ENCODE measurements at regions not wholly inside any gene's neighbourhood (a gene's known extent, or its start where the extent isn't known, plus 50 kb on each side); places are given as distances from the start of the nearest gene placed in this dataset.
A peak's percentile ranks its signal among the peaks of the same experiment; 100 is the strongest.

- DNase-seq (ENCODE audit: low spot score) = no peak
Observed at GRCh38 chr5:72005671-72006070, 101.6 kb upstream of the MAP1B start.

- no peak for DNase-seq (ENCODE audit: low spot score)
Observed at GRCh38 chr5:72006361-72006760, 100.9 kb upstream of the MAP1B start.

GRCh38 chr5:72007336-72008111, 99.8 kb upstream of the MAP1B start:
- no peak for DNase-seq (ENCODE audit: low spot score)

- no peak for DNase-seq (ENCODE audit: low spot score)
Observed at GRCh38 chr5:72009280-72009679, 98.0 kb upstream of the MAP1B start.

- DNase-seq (ENCODE audit: low spot score) = no peak
Observed at GRCh38 chr5:72010430-72010829, 96.8 kb upstream of the MAP1B start.

- DNase-seq (ENCODE audit: low spot score) = no peak
Observed at GRCh38 chr5:72012906-72013305, 94.4 kb upstream of the MAP1B start.

GRCh38 chr5:72013766-72014624, 93.3 kb upstream of the MAP1B start:
- DNase-seq (ENCODE audit: low spot score) = no peak

- DNase-seq (ENCODE audit: low spot score) = peak; percentile 12
Observed at GRCh38 chr5:72015103-72015548, 92.1 kb upstream of the MAP1B start.

GRCh38 chr5:72018143-72018803, 89.0 kb upstream of the MAP1B start:
- peak; percentile 26 for DNase-seq (ENCODE audit: low spot score)

GRCh38 chr5:72020161-72020983, 86.9 kb upstream of the MAP1B start:
- no peak for DNase-seq (ENCODE audit: low spot score)

GRCh38 chr5:72021651-72022357, 85.5 kb upstream of the MAP1B start:
- no peak for DNase-seq (ENCODE audit: low spot score)

- no peak for DNase-seq (ENCODE audit: low spot score)
Observed at GRCh38 chr5:72028382-72028781, 78.9 kb upstream of the MAP1B start.

- DNase-seq (ENCODE audit: low spot score) = no peak
Observed at GRCh38 chr5:72030237-72030636, 77.0 kb upstream of the MAP1B start.

GRCh38 chr5:72032788-72033187, 74.5 kb upstream of the MAP1B start:
- no peak for DNase-seq (ENCODE audit: low spot score)

- DNase-seq (ENCODE audit: low spot score) = no peak
Observed at GRCh38 chr5:72034770-72035169, 72.5 kb upstream of the MAP1B start.

GRCh38 chr5:72035831-72036230, 71.4 kb upstream of the MAP1B start:
- no peak for DNase-seq (ENCODE audit: low spot score)

- peak; percentile 28 for DNase-seq (ENCODE audit: low spot score)
Observed at GRCh38 chr5:72036951-72037350, 70.3 kb upstream of the MAP1B start.

GRCh38 chr5:72040513-72040912, 66.8 kb upstream of the MAP1B start:
- no peak for DNase-seq (ENCODE audit: low spot score)

GRCh38 chr5:72041654-72042053, 65.6 kb upstream of the MAP1B start:
- no peak for DNase-seq (ENCODE audit: low spot score)

GRCh38 chr5:72042097-72042496, 65.2 kb upstream of the MAP1B start:
- DNase-seq (ENCODE audit: low spot score) = no peak

- no peak for DNase-seq (ENCODE audit: low spot score)
Observed at GRCh38 chr5:72045692-72046091, 61.6 kb upstream of the MAP1B start.
